H9 (cell line): ENCODE measurements at regions not wholly inside any gene's neighbourhood (a gene's known extent, or its start where the extent isn't known, plus 50 kb on each side); places are given as distances from the start of the nearest gene placed in this dataset.

ENCODE experiments used
- DNase-seq: peaks from one replicate; pipeline ENCODE4 v3.0.0-alpha.2; 2017
- H2AFZ ChIP-seq: one replicate; pipeline ENCODE4 v1.6.1; 2013; ENCODE audit warnings: mild to moderate bottlenecking, low read length, control low read depth, moderate library complexity
- H2AK5ac ChIP-seq: 2 replicates; pipeline ENCODE4 v1.6.1; 2013; ENCODE audit warnings: low read length, control low read depth, mixed read lengths; ENCODE audit not compliant: insufficient read length
- H2BK120ac ChIP-seq: one replicate; pipeline ENCODE4 v1.6.1; 2013; ENCODE audit warnings: low read depth, mild to moderate bottlenecking, low read length, control low read depth, inconsistent platforms; ENCODE audit not compliant: poor library complexity, severe bottlenecking
- H2BK12ac ChIP-seq: 2 replicates; pipeline ENCODE4 v1.6.1; 2013; ENCODE audit warnings: low read length, control low read depth, mixed read lengths, low read depth; ENCODE audit not compliant: insufficient read length
- H2BK15ac ChIP-seq: 2 replicates; pipeline ENCODE4 v1.6.1; 2013; ENCODE audit warnings: low read depth, low read length, control low read depth
- H2BK20ac ChIP-seq: one replicate; pipeline ENCODE4 v1.6.1; 2013; ENCODE audit warnings: low read depth, mild to moderate bottlenecking, low read length, control low read depth, inconsistent platforms; ENCODE audit not compliant: poor library complexity, severe bottlenecking
- H2BK5ac ChIP-seq: 2 replicates; pipeline ENCODE4 v1.6.1; 2013; ENCODE audit warnings: low read length, control low read depth, mixed read lengths; ENCODE audit not compliant: insufficient read length
- H3K14ac ChIP-seq: 2 replicates; pipeline ENCODE4 v1.6.1; 2013; ENCODE audit warnings: low read length, control low read depth; ENCODE audit not compliant: insufficient read depth
- H3K18ac ChIP-seq: 2 replicates; pipeline ENCODE4 v1.6.1; 2013; ENCODE audit warnings: low read depth, mild to moderate bottlenecking, mixed read lengths, low read length, control low read depth; ENCODE audit not compliant: insufficient read length
- H3K23ac ChIP-seq: 2 replicates; pipeline ENCODE4 v1.6.1; 2013; ENCODE audit warnings: low read length, control low read depth, mixed read lengths, low read depth; ENCODE audit not compliant: insufficient read length
- H3K23me2 ChIP-seq: 2 replicates; pipeline ENCODE4 v1.6.1; 2013; ENCODE audit warnings: low read depth, mild to moderate bottlenecking, mixed read lengths, low read length, control low read depth; ENCODE audit not compliant: insufficient read length, poor library complexity, severe bottlenecking
- H3K27ac ChIP-seq: 2 replicates; pipeline ENCODE4 v1.5.1; 2013; ENCODE audit warnings: low read length, control low read depth, mixed read lengths, low read depth; ENCODE audit not compliant: insufficient read length
- H3K27me3 ChIP-seq: 2 replicates; pipeline ENCODE4 v1.6.1; 2013; ENCODE audit warnings: low read length, control low read depth, inconsistent platforms; ENCODE audit not compliant: insufficient read depth
- H3K4ac ChIP-seq: 2 replicates; pipeline ENCODE4 v1.6.1; 2013; ENCODE audit warnings: low read depth, mild to moderate bottlenecking, control low read depth, inconsistent platforms, low read length, moderate library complexity
- H3K4me1 ChIP-seq: 2 replicates; pipeline ENCODE4 v1.6.1; 2013; ENCODE audit warnings: low read length, control low read depth, inconsistent platforms; ENCODE audit not compliant: insufficient read depth
- H3K4me2 ChIP-seq: 2 replicates; pipeline ENCODE4 v1.6.1; 2013; ENCODE audit warnings: low read length, control low read depth, mixed read lengths; ENCODE audit not compliant: insufficient read length, insufficient read depth
- H3K56ac ChIP-seq: 2 replicates; pipeline ENCODE4 v1.6.1; 2013; ENCODE audit warnings: low read depth, mild to moderate bottlenecking, mixed read lengths, low read length, control low read depth; ENCODE audit not compliant: insufficient read length
- H3K79me1 ChIP-seq: 2 replicates; pipeline ENCODE4 v1.6.1; 2013; ENCODE audit warnings: low read depth, mild to moderate bottlenecking, moderate library complexity, low read length, control low read depth, inconsistent platforms; ENCODE audit not compliant: insufficient read depth, poor library complexity, severe bottlenecking
- H3K79me2 ChIP-seq: 2 replicates; pipeline ENCODE4 v1.6.1; 2013; ENCODE audit warnings: low read length, control low read depth, inconsistent platforms; ENCODE audit not compliant: insufficient read depth
- H3K9ac ChIP-seq: 2 replicates; pipeline ENCODE4 v1.6.1; 2013; ENCODE audit warnings: low read length, control low read depth, mixed read lengths; ENCODE audit not compliant: insufficient read length; ENCODE audit errors: extremely low read depth
- H3K9me3 ChIP-seq: one replicate; pipeline ENCODE4 v1.6.1; 2013; ENCODE audit warnings: low read depth, low read length, inconsistent platforms; ENCODE audit not compliant: control insufficient read depth
- H3T11ph ChIP-seq: one replicate; pipeline ENCODE4 v1.6.1; 2013; ENCODE audit warnings: mild to moderate bottlenecking, low read length, control low read depth, inconsistent platforms
- H4K20me1 ChIP-seq: one replicate; pipeline ENCODE4 v1.6.1; 2013; ENCODE audit not compliant: control insufficient read depth, insufficient read length, insufficient read depth
- H4K5ac ChIP-seq: 2 replicates; pipeline ENCODE4 v1.6.1; 2013; ENCODE audit warnings: low read depth, mild to moderate bottlenecking, mixed read lengths, low read length, control low read depth; ENCODE audit not compliant: insufficient read length
- H4K8ac ChIP-seq: replicated peaks from 2 replicates; pipeline ENCODE4 v1.6.1; 2013; ENCODE audit warnings: low read length, control low read depth, mixed read lengths, low read depth; ENCODE audit not compliant: insufficient read length
- H4K91ac ChIP-seq: 2 replicates; pipeline ENCODE4 v1.6.1; 2013; ENCODE audit warnings: low read depth, mild to moderate bottlenecking, moderate library complexity, mixed read lengths, low read length, control low read depth; ENCODE audit not compliant: insufficient read length
- H3K27ac Mint-ChIP-seq, 3 experiments: 2 replicates in 2 of 3; 3 replicates in 1 of 3; pipeline ENCODE4 v1.8.0; 2020 to 2021; ENCODE audit warnings: mixed read lengths in 3 of 3, mild to moderate bottlenecking in 1 of 3, moderate library complexity in 1 of 3
- H3K27me3 Mint-ChIP-seq: 2 replicates; pipeline ENCODE4 v1.8.0; 2021; ENCODE audit warnings: low read depth, mild to moderate bottlenecking, moderate library complexity, mixed read lengths
- H3K36me3 Mint-ChIP-seq, 3 experiments: 2 replicates in 2 of 3; 3 replicates in 1 of 3; pipeline ENCODE4 v1.8.0; 2020 to 2021; ENCODE audit warnings: low read depth in 3 of 3, mixed read lengths in 3 of 3; ENCODE audit not compliant: insufficient read depth in 1 of 3
- H3K4me1 Mint-ChIP-seq, 2 experiments: 2 replicates each; pipeline ENCODE4 v1.8.0; 2020; ENCODE audit warnings: mixed read lengths in 2 of 2
- H3K4me3 Mint-ChIP-seq, 2 experiments: 2 replicates in 1 of 2; 3 replicates in 1 of 2; pipeline ENCODE4 v1.8.0; 2020 to 2021; ENCODE audit warnings: mild to moderate bottlenecking in 2 of 2, mixed read lengths in 2 of 2, moderate library complexity in 1 of 2
- H3K9me3 Mint-ChIP-seq, 2 experiments: 2 replicates in 1 of 2; 3 replicates in 1 of 2; pipeline ENCODE4 v1.8.0; 2020; ENCODE audit warnings: mild to moderate bottlenecking in 2 of 2, mixed read lengths in 2 of 2, moderate library complexity in 1 of 2
- WGBS: extraction: QIAGEN DNeasy Blood & Tissue Kit; methylation state at CpG from one replicate; pipeline ENCODE4 v1.1.7; 2013; ENCODE audit warnings: missing lambda C conversion rate, low lambda C conversion rate, mixed read lengths; ENCODE audit not compliant: insufficient read length; ENCODE audit errors: extremely low coverage; 5-methylcytosine and 5-hydroxymethylcytosine counted together
- TF ChIP-seq, protein P1 (sequence below): fragments of 200-600 bp; sonication (generic); conservative IDR thresholded peaks from 3 replicates; pipeline ENCODE4 v1.8.0; 2021; ENCODE audit warnings: antibody characterized with exemption, mild to moderate bottlenecking

- no CpG with 5 or more reads among the region's 8 CpGs for WGBS
- no peak overlapping the region for H2AK5ac ChIP-seq
- no peak overlapping the region for H2BK5ac ChIP-seq
- no peak overlapping the region for H3K23ac ChIP-seq
- no peak overlapping the region for H3K14ac ChIP-seq
- no peak overlapping the region for H2AFZ ChIP-seq
- H3K4ac ChIP-seq = no peak overlapping the region
- H4K5ac ChIP-seq = no peak overlapping the region
- no peaks in the 10 kb centered on the region for H3K9me3 ChIP-seq
- TF ChIP-seq, protein P1, sequence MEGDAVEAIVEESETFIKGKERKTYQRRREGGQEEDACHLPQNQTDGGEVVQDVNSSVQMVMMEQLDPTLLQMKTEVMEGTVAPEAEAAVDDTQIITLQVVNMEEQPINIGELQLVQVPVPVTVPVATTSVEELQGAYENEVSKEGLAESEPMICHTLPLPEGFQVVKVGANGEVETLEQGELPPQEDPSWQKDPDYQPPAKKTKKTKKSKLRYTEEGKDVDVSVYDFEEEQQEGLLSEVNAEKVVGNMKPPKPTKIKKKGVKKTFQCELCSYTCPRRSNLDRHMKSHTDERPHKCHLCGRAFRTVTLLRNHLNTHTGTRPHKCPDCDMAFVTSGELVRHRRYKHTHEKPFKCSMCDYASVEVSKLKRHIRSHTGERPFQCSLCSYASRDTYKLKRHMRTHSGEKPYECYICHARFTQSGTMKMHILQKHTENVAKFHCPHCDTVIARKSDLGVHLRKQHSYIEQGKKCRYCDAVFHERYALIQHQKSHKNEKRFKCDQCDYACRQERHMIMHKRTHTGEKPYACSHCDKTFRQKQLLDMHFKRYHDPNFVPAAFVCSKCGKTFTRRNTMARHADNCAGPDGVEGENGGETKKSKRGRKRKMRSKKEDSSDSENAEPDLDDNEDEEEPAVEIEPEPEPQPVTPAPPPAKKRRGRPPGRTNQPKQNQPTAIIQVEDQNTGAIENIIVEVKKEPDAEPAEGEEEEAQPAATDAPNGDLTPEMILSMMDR = no peak
- no peaks in the 10 kb centered on the region for H4K20me1 ChIP-seq
- Mint-ChIP-seq H3K4me3 (no peak overlapping the region), H3K4me1 (0 out of 4 replicates have a peak, but pooled peaks cover 0 to 8% of the 10 kb centered on the region in 2 experiments), H3K27me3 (no peaks in the 10 kb centered on the region; the same call in 1 of the 2 replicates), H3K36me3 (no peaks in the 10 kb centered on the region), H3K27ac (no peak overlapping the region), H3K9me3 (no peaks in the 10 kb centered on the region)
- no peaks in the 10 kb centered on the region for H3K79me2 ChIP-seq
- no peaks in the 10 kb centered on the region for H3K23me2 ChIP-seq
- H3K4me1 ChIP-seq = no peaks in the 10 kb centered on the region
- no peak overlapping the region for H2BK12ac ChIP-seq
- no peak overlapping the region for H4K8ac ChIP-seq
- H3K27me3 ChIP-seq = no peaks in the 10 kb centered on the region
- H3K9ac ChIP-seq = no peak overlapping the region
- no peak for DNase-seq
- no peak overlapping the region for H2BK20ac ChIP-seq
- H3K27ac ChIP-seq = no peak overlapping the region
- H3T11ph ChIP-seq = no peak overlapping the region
- H3K56ac ChIP-seq = no peak overlapping the region
- H3K18ac ChIP-seq = no peak overlapping the region
- H3K79me1 ChIP-seq = no peaks in the 10 kb centered on the region
- no peak overlapping the region for H2BK15ac ChIP-seq
- no peak overlapping the region for H2BK120ac ChIP-seq
- no peak overlapping the region for H4K91ac ChIP-seq
- H3K4me2 ChIP-seq = no peak overlapping the region
Measured at GRCh38 chr5:159799701-159800100, 116.6 kb upstream of the ADRA1B start.
